HG02870 (cell line): ENCODE measurements at regions not wholly inside any gene's neighbourhood (a gene's known extent, or its start where the extent isn't known, plus 50 kb on each side); places are given as distances from the start of the nearest gene placed in this dataset.
"Not testable (repeated sequence)": the region's sequence is repeated elsewhere in the genome, so short reads cannot be mapped to it uniquely, and the experiment has no call there.

Source experiments
- ATAC-seq: cut with Tn5 transposase; IDR thresholded peaks from one replicate; pipeline ENCODE4 v1.9.1; 2021; ENCODE audit warnings: mild to moderate bottlenecking, moderate library complexity; ENCODE audit not compliant: unreplicated experiment

GRCh38 chr11:122023614-122024250, 92.3 kb downstream of the BLID start:
- no peak for ATAC-seq

- ATAC-seq: no peak
These were observed 93.4 kb downstream of the BLID start for GRCh38 chr11:122022646-122023045.

GRCh38 chr11:122020902-122021301, 95.1 kb downstream of the BLID start:
- ATAC-seq: no peak

GRCh38 chr11:122019908-122020694, 95.9 kb downstream of the BLID start:
- no peak for ATAC-seq

- ATAC-seq: no peak
These were observed 108.4 kb downstream of the BLID start for GRCh38 chr11:122007601-122008071.

GRCh38 chr11:122004446-122004845, 111.6 kb downstream of the BLID start:
- no peak for ATAC-seq

- ATAC-seq: no peak
These were observed 113.1 kb downstream of the BLID start for GRCh38 chr11:122002926-122003325.

GRCh38 chr11:122002047-122002446, 114.0 kb downstream of the BLID start:
- no peak for ATAC-seq

- no peak for ATAC-seq
These were observed 116.4 kb downstream of the BLID start for GRCh38 chr11:121999651-122000050.

- no peak for ATAC-seq
These were observed 119.4 kb downstream of the BLID start for GRCh38 chr11:121996574-121996973.

- no peak for ATAC-seq
These were observed 132.1 kb downstream of the BLID start for GRCh38 chr11:121983901-121984300.

GRCh38 chr11:121977914-121978313, 138.1 kb downstream of the BLID start:
- not testable (repeated sequence) for ATAC-seq

- ATAC-seq: no peak
These were observed 147.4 kb downstream of the BLID start for GRCh38 chr11:121968638-121969037.

- no peak for ATAC-seq
These were observed 148.8 kb downstream of the BLID start for GRCh38 chr11:121967131-121967704.

GRCh38 chr11:121965330-121965729, 150.7 kb downstream of the BLID start:
- no peak for ATAC-seq

- no peak for ATAC-seq
These were observed 151.4 kb downstream of the BLID start for GRCh38 chr11:121964591-121964990.

- ATAC-seq: not testable (repeated sequence)
These were observed 152.2 kb downstream of the BLID start for GRCh38 chr11:121963846-121964245.

GRCh38 chr11:121961321-121961801, 154.7 kb downstream of the BLID start:
- no peak for ATAC-seq

- no peak for ATAC-seq
These were observed 157.1 kb downstream of the BLID start for GRCh38 chr11:121958971-121959325.

GRCh38 chr11:121958323-121958970, 157.6 kb downstream of the BLID start:
- ATAC-seq: no peak

GRCh38 chr11:121953122-121953521, 162.9 kb downstream of the BLID start:
- no peak for ATAC-seq
